HCT116 (cell line): ENCODE measurements at regions not wholly inside any gene's neighbourhood (a gene's known extent, or its start where the extent isn't known, plus 50 kb on each side); places are given as distances from the start of the nearest gene placed in this dataset.

Experiments
- ATAC-seq: fragments of 200-7000 bp; cut with Tn5 transposase; 2 replicates; pipeline ENCODE4 v1.9.1; 2020; ENCODE audit warnings: mild to moderate bottlenecking, moderate library complexity
- BruUV-seq: library from RNA; stranded (reverse); fragments of 400-500 nt; replicated peaks from 2 replicates; lab custom pipeline; 2021; lab: Mats Ljungman, UMichigan
- CTCF ChIA-PET: fragments of 300-600 bp; sonication (Branson Sonifier 250); formaldehyde crosslinking; loops from one replicate; lab custom pipeline; 2021; ENCODE audit warnings: antibody characterized with exemption; lab: Charles Lee
- POLR2A ChIA-PET: fragments of 300-600, 350-600 bp; sonication (Branson Sonifier 250); formaldehyde crosslinking; loops from one replicate; lab custom pipeline; 2021; ENCODE audit warnings: antibody characterized with exemption; lab: Charles Lee
- RAD21 ChIA-PET, 2 experiments: fragments of 300-600 bp; sonication (Branson Sonifier 250); formaldehyde crosslinking; loops; one replicate each; lab custom pipeline; 2023; ENCODE audit warnings: low total read pairs in 2 of 2; ENCODE audit not compliant: uncharacterized antibody in 2 of 2, unreplicated experiment in 2 of 2, low non-redundant PET in 1 of 2; lab: Charles Lee
- DNase-seq: peaks from one replicate; pipeline ENCODE4 v3.0.0-alpha.2; 2010; ENCODE audit warnings: low read depth, low spot score
- H2AFZ ChIP-seq: fragments of 200-600 bp; shearing (Covaris generic), sonication (generic); 2 replicates; pipeline ENCODE4 v1.6.1; 2017; ENCODE audit warnings: low read depth, mixed run types, mixed read lengths, antibody characterized with exemption, low read length; ENCODE audit not compliant: poor library complexity, severe bottlenecking
- H3K27ac ChIP-seq: 2 replicates; pipeline ENCODE4 v1.5.1; 2012; ENCODE audit warnings: low read depth, low read length
- H3K27me3 ChIP-seq: fragments of 200-600 bp; sonication (generic); 2 replicates; pipeline ENCODE4 v1.6.1; 2016; ENCODE audit warnings: mixed run types, low read length, mixed read lengths; ENCODE audit not compliant: insufficient read depth
- H3K36me3 ChIP-seq, 2 experiments: fragments of 200-500 bp in 1 of 2; fragments of 200-600 bp in 1 of 2; sonication (Bioruptor generic) in 1 of 2; sonication (generic) in 1 of 2; 2 replicates each; pipeline versions ENCODE4 v1.5.1 to v1.6.1; 2014 to 2016; ENCODE audit warnings: low read length in 2 of 2, inconsistent platforms in 1 of 2, mixed read lengths in 1 of 2, mixed run types in 1 of 2; ENCODE audit not compliant: insufficient read depth in 2 of 2, control insufficient read depth in 1 of 2
- H3K4me1 ChIP-seq, 2 experiments: fragments of 200-600 bp in 1 of 2; sonication (generic) in 1 of 2; 2 replicates each; pipeline versions ENCODE4 v1.5.1 to v1.6.1; 2012 to 2017; ENCODE audit warnings: low read length in 2 of 2, inconsistent platforms in 1 of 2, mild to moderate bottlenecking in 1 of 2, mixed read lengths in 1 of 2, mixed run types in 1 of 2, moderate library complexity in 1 of 2; ENCODE audit not compliant: insufficient read depth in 2 of 2, control insufficient read depth in 1 of 2
- H3K4me2 ChIP-seq: fragments of 200-600 bp; sonication (generic); 2 replicates; pipeline ENCODE4 v1.6.1; 2017; ENCODE audit warnings: mixed run types, low read length, mixed read lengths
- H3K4me3 ChIP-seq, 2 experiments: fragments of 200-600 bp in 1 of 2; sonication (generic) in 1 of 2; replicated peaks in 1 of 2; 2 replicates each; pipeline ENCODE4 v1.5.1; 2011 to 2016; ENCODE audit warnings: low read length in 2 of 2, control low read depth in 1 of 2, low read depth in 1 of 2, mild to moderate bottlenecking in 1 of 2, mixed read lengths in 1 of 2, mixed run types in 1 of 2
- H3K79me2 ChIP-seq: fragments of 200-600 bp; sonication (generic); 2 replicates; pipeline ENCODE4 v1.6.1; 2017; ENCODE audit warnings: mild to moderate bottlenecking, mixed run types, low read length, moderate library complexity, mixed read lengths; ENCODE audit not compliant: insufficient read depth
- H3K9ac ChIP-seq: fragments of 200-600 bp; sonication (generic); 2 replicates; pipeline ENCODE4 v1.6.1; 2016; ENCODE audit warnings: low read length, mixed read lengths
- H3K9me2 ChIP-seq: fragments of 200-600 bp; sonication (generic), shearing (Covaris generic); 2 replicates; pipeline ENCODE4 v1.6.1; 2017; ENCODE audit warnings: mixed run types, mild to moderate bottlenecking, moderate library complexity; ENCODE audit not compliant: insufficient read depth
- H3K9me3 ChIP-seq, 2 experiments: fragments of 200-500 bp in 1 of 2; fragments of 200-600 bp in 1 of 2; sonication (Bioruptor generic) in 1 of 2; sonication (generic) in 1 of 2; 2 replicates each; pipeline ENCODE4 v1.6.1; 2014 to 2017; ENCODE audit warnings: low read length in 2 of 2, mixed read lengths in 2 of 2, inconsistent platforms in 1 of 2, low read depth in 1 of 2, mild to moderate bottlenecking in 1 of 2, mixed run types in 1 of 2, moderate library complexity in 1 of 2; ENCODE audit not compliant: control insufficient read depth in 1 of 2, insufficient read depth in 1 of 2
- H4K20me1 ChIP-seq: fragments of 200-600 bp; sonication (generic), shearing (Covaris generic); 2 replicates; pipeline ENCODE4 v1.6.1; 2017; ENCODE audit warnings: mixed run types, mild to moderate bottlenecking, moderate library complexity; ENCODE audit not compliant: insufficient read depth
- CBX3 ChIP-seq: IDR thresholded peaks from 2 replicates; pipeline ENCODE4 v1.6.1; 2012; ENCODE audit warnings: low read depth
- EZH2 ChIP-seq: fragments of 200-600 bp; sonication (generic); IDR thresholded peaks from 2 replicates; pipeline ENCODE4 v1.6.1; 2017; ENCODE audit warnings: antibody characterized with exemption, mixed run types
- FOSL1 ChIP-seq: IDR thresholded peaks from 2 replicates; pipeline ENCODE4 v1.6.1; 2012; ENCODE audit warnings: low read depth
- POLR2A ChIP-seq: IDR thresholded peaks from 2 replicates; pipeline ENCODE4 v1.7.0; 2011; ENCODE audit warnings: borderline replicate concordance; ENCODE audit not compliant: insufficient read depth, insufficient read length; ENCODE audit errors: extremely low read depth
- intact Hi-C: fragments of 100-400 bp; cut with micrococcal nuclease; formaldehyde crosslinking; loops from 2 replicates; pipeline ENCODE4 v1.10.0; 2022
- TF ChIP-seq, protein P1 (sequence below): IDR thresholded peaks from 2 replicates; pipeline ENCODE4 v1.6.1; 2012
- TF ChIP-seq, protein P2 (sequence below): IDR thresholded peaks from 2 replicates; pipeline ENCODE4 v1.6.1; 2012
- TF ChIP-seq, protein P3 (sequence below): IDR thresholded peaks from 2 replicates; pipeline ENCODE4 v1.6.1; 2011; ENCODE audit warnings: mild to moderate bottlenecking, low read length, moderate library complexity; ENCODE audit not compliant: insufficient replicate concordance; ENCODE audit errors: extremely low read depth

DNA sequence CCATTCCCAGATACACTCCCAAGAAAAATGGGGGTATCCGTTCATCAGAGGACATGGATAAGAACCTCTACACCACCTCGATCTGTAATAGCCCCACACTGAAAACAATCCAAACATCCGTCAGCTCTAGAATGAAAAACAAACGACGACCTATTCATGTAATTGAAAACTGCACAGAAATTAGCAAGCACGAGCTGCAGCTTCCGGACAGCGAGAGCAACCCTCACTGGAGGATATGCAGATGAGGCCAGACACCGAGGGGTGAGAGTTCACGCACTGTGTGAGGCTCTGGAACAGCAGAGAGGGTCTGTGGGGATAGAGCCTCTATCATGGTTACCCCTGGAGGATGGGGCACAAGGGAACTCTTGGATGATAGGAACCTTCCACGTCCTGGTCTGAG is 143.9 kb upstream of the NCOR2 start:
- Histone ChIP-seq H3K4me3 (no peak overlapping the region), H3K4me2 (no peak overlapping the region), H4K20me1 (no peaks in the 10 kb centered on the region), H3K27me3 (no peaks in the 10 kb centered on the region), H3K4me1 (peaks cover 0 to 10% of the 10 kb centered on the region in 2 experiments; a peak in 1 of 4 replicates), H3K9ac (no peak overlapping the region), H3K27ac (no peak overlapping the region), H3K36me3 (no peaks in the 10 kb centered on the region), H3K9me2 (no peaks in the 10 kb centered on the region), H3K79me2 (no peaks in the 10 kb centered on the region), H2AFZ (no peak overlapping the region), H3K9me3 (no peaks in the 10 kb centered on the region; a peak in 1 of 4 replicates)
- ATAC-seq, result no peak
- no peak for DNase-seq
- intact Hi-C loops, result no loop called here
- POLR2A ChIA-PET, result no interaction called here
- CTCF ChIA-PET, result interaction anchor here (0.9 kb wide), 1 partner anchor 9 kb away, joined by 3 read pairs; no protein-coding TSS in a partner anchor
- no TSS peak for BruUV-seq
- RAD21 ChIA-PET, result no interaction called here
- no peak for TF ChIP-seq CBX3
- TF ChIP-seq, protein P1, sequence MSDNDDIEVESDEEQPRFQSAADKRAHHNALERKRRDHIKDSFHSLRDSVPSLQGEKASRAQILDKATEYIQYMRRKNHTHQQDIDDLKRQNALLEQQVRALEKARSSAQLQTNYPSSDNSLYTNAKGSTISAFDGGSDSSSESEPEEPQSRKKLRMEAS, result no peak
- no peak for TF ChIP-seq POLR2A
- no peak for TF ChIP-seq EZH2
- TF ChIP-seq, protein P2, sequence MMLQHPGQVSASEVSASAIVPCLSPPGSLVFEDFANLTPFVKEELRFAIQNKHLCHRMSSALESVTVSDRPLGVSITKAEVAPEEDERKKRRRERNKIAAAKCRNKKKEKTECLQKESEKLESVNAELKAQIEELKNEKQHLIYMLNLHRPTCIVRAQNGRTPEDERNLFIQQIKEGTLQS, result no peak
- TF ChIP-seq FOSL1, result no peak
- TF ChIP-seq, protein P3, sequence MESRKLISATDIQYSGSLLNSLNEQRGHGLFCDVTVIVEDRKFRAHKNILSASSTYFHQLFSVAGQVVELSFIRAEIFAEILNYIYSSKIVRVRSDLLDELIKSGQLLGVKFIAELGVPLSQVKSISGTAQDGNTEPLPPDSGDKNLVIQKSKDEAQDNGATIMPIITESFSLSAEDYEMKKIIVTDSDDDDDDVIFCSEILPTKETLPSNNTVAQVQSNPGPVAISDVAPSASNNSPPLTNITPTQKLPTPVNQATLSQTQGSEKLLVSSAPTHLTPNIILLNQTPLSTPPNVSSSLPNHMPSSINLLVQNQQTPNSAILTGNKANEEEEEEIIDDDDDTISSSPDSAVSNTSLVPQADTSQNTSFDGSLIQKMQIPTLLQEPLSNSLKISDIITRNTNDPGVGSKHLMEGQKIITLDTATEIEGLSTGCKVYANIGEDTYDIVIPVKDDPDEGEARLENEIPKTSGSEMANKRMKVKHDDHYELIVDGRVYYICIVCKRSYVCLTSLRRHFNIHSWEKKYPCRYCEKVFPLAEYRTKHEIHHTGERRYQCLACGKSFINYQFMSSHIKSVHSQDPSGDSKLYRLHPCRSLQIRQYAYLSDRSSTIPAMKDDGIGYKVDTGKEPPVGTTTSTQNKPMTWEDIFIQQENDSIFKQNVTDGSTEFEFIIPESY, result no peak
- TF ChIP-seq, all 23 proteins: peak for 0
